B cell (primary cell): ENCODE measurements at regions not wholly inside any gene's neighbourhood (a gene's known extent, or its start where the extent isn't known, plus 50 kb on each side); places are given as distances from the start of the nearest gene placed in this dataset.

Source experiments
- EZH2 ChIP-seq: IDR thresholded peaks from 2 replicates; pipeline ENCODE4 v1.6.1; 2012; ENCODE audit warnings: borderline replicate concordance, low read depth, mild to moderate bottlenecking, moderate library complexity, low read length; ENCODE audit not compliant: insufficient read depth, poor library complexity, severe bottlenecking
- TF ChIP-seq, protein P1 (sequence below): fragments of 200-600 bp; IDR thresholded peaks from one replicate; pipeline ENCODE4 v1.8.0; 2022; ENCODE audit warnings: antibody characterized with exemption, mild to moderate bottlenecking

DNA sequence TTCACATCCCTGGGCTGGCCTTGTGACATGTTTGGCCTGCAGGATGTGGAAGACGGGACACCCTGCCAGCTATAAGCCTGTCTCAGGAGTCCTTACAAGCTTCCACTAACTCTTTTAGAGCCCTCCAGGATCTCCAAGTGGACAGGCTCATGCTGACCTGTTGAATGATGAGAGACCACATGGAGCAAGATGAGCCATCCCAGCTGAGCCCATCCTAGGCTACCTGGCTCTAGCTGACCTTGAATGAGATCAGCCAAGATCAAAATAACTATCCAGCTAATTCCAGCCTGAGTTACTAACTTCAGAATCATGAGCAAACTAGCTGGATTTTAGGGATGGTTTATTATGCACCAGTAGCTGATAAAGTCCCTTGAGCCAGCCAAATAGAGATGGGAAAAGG, 169.5 kb downstream of the TFAP2C start:
- TF ChIP-seq EZH2, result no peak
- TF ChIP-seq, protein P1, sequence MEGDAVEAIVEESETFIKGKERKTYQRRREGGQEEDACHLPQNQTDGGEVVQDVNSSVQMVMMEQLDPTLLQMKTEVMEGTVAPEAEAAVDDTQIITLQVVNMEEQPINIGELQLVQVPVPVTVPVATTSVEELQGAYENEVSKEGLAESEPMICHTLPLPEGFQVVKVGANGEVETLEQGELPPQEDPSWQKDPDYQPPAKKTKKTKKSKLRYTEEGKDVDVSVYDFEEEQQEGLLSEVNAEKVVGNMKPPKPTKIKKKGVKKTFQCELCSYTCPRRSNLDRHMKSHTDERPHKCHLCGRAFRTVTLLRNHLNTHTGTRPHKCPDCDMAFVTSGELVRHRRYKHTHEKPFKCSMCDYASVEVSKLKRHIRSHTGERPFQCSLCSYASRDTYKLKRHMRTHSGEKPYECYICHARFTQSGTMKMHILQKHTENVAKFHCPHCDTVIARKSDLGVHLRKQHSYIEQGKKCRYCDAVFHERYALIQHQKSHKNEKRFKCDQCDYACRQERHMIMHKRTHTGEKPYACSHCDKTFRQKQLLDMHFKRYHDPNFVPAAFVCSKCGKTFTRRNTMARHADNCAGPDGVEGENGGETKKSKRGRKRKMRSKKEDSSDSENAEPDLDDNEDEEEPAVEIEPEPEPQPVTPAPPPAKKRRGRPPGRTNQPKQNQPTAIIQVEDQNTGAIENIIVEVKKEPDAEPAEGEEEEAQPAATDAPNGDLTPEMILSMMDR, result no peak
